Retina (tissue), 1 donor: ENCODE measurements at regions not wholly inside any gene's neighbourhood (a gene's known extent, or its start where the extent isn't known, plus 50 kb on each side); places are given as distances from the start of the nearest gene placed in this dataset.

Experiments
- DNase-seq: peaks from one replicate; pipeline ENCODE4 v3.0.0-alpha.2; 2016

DNA sequence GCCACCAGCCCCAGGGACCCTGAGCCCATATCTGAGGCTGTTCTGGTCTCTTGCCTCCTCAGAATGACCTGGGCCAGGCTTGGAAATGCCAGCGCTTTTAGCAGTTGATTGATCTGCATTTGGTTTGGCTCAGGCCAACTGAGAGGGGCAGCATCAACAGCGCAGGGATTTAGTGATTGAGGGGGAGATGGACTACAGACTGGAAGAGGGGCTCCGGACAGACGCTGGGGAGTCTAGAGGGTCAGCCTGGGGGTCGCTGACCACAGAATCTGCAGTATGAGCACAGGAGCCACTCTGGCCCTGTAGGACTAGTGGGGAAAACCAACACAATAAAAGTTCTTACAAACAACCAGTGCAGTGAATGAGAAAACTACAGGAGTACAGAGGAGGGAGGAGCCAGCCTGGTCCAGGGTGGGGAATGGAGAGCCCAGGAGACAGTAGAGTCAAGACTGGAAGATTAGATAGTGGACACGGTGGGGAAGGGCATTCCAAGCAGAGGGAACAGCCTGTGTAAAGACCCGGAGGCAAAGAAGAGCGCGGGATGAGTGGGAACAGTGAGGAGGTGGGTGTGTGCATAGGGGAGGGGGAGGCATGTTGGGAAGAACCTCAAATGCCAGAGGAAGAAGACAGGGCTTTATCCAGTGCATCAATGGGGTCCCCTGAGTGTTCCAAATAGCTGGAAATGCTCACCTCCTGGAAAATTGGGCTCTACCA is 128.9 kb downstream of the MRM1 start:
- DNase-seq: no peak

GRCh38 chr17:36730857-36731490 is 129.6 kb downstream of the MRM1 start:
- DNase-seq: no peak

DNA sequence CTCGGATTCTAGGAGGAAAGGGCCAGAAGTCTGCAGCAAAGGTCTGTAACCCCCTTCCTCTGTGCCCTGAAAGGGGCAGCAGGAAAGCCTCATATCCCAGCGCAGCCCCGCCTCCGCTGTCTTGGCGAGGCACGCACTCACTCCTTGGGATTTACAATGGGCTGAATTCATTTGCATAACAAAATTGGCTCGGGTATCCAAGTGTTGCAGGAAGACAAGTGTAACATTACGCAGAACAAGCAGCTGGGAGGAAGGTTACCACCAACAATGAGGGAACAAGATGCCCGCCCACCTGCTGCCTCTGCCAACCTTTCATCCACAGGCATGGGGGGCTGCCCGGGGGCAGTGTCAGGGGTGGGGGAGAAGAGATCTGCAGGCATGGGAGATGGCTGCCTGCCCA is 130.4 kb downstream of the MRM1 start:
- DNase-seq: no peak

DNA sequence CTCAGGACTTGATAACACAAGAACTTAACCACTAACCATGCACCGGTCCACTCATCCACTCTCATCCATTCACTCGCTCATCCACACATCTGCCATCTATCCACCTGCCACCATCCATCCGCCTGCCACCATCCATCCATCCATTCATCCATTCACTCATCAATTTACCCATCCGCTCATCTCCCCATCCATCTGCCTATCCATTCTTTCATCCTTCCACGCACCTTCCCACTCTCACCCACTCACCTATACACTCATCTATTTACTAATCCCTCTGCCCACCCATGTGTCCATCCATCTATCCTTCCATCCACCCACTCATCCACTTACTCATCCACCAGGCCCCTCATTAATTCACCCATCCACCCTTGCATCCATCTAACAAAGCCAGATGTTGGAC is 131.0 kb downstream of the MRM1 start:
- no peak for DNase-seq

- DNase-seq: no peak
Measured at GRCh38 chr17:36736201-36737156, 135.1 kb downstream of the MRM1 start.

GRCh38 chr17:36739208-36739607 is 137.8 kb downstream of the MRM1 start:
- DNase-seq: no peak

GRCh38 chr17:36740157-36740556 is 138.8 kb downstream of the MRM1 start:
- peak; percentile 84 for DNase-seq

DNA sequence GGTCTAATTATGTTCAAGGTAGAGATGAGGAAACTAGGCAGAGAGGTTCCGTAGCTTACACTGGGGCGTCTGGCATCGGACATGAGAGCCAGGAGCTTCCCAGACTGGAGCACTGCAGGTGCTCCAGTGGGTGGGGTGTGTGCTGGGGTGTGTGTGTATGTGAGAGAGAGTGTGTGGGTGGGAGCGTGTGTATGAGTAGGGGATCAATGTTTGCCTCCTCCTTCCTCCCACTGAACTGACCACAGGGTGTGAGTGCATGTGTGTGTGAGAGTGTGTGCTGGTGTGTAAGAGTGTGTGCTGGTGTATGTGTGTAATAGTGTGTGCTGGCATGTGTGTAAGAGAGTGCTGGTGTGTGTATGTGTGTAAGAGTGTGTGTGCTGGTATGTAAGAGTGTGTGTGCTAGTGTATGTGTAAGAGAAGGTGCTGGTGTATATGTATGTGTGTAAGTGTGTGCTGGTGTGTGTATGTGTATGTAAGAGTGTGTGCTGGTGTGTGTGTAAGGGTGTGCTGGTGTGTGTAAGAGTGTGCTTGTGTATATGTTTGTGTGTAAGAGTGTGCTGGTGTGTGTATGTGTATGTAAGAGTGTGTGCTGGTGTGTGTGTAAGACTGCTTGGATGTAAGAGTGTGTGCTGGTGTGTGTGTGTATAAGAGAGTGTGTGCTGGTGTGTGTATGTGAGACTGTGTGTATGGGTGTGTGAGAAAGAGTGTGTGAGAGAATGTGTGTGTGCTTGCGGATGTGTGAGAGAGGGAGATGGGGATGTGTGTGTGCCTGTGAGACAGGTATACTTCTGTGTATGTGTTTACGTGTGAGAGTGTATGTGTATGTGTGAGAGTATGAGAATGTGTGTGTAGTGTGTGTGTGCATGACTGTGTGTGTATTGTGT is 139.9 kb downstream of the MRM1 start:
- DNase-seq: no peak

DNA sequence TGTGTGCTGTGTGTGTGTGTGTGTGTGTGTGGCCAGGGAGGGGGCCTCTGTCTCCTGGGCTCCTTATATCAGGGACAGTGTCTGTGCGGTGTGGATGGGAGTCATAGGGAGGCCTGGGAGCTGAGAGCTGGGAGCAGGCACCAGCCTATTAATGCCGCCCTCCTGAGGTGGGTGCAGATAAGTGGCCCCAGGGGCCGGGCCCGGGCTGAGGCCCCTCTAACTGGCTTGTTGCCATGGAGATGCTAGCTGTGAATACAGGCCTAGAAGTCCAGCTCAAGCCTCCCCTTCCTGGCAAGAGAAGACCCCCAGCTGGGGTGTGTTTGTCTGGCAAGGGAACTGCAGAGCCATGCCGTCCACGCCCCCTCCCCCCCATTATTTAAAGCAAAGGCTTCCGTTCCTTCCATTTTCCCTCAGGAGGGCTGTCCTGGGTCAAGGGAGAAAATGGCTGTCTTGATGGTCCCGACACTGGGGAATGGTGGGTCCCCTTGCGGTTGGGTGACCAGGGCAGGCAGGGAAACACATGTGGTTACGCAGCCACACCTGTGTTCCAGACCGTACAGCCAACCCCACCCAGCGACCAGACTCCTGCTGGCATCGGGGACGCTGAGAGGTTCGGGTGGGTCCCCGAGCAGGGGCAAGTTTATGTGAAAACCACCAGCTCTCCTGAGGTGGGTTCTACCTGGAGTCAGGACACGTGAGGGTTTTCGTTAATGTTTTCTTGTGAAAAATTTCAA is 141.1 kb downstream of the MRM1 start:
- DNase-seq: peak; percentile 73

DNA sequence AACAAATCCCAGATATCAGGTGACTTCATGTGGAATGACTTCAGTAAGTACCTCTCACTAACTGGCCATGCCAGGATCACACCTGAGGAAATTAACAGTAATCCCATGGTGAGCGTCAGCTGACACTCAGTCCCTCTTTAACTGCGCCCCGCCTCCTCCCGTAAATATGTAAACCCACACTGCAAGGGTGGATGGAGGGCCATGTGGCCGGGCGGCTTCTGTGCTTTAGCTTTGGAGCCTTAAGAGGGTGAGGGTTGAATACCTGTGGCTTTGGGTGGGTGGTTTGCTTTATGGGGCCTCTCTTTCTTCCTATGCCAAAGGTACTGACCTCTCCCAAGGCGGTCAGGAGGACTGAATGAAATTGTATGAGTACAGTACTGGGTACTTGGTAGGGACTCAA is 141.7 kb downstream of the MRM1 start:
- DNase-seq: no peak

DNA sequence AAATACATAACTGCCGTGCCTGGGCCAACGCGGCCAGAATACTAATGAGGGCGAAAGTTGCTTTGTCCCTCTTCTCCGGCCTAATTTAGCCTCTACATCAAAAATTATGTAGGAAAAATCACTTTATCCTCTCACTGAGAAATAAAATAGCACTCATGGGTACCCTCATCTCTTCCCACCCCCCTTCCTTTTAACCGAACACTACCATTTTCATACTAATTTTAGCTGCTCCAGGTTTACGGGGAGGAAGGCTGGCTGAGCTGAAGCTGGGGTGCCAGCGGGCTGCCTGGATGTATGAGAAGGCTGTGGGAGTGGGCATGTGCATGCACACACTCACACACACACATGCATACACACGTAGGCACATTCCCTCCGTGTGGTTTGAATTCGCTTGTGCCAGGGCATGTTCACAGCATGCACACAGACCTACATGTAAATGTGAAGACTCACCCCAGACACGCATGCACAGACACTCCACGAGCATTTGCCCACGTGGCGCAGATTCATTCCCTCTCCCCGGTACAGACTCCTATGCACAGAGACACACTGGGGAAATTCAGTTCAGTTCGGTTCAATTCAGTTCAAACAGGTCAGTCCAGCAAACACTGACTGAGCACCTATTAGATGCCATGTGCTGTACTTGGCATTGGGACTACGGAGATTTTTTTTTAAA is 145.1 kb downstream of the MRM1 start:
- DNase-seq: no peak

- no peak for DNase-seq
Measured at GRCh38 chr17:36747861-36748260, 146.5 kb downstream of the MRM1 start.

GRCh38 chr17:36748272-36748671 is 146.9 kb downstream of the MRM1 start:
- DNase-seq: no peak

- DNase-seq: no peak
Measured at GRCh38 chr17:36749493-36749892, 148.1 kb downstream of the MRM1 start.

DNA sequence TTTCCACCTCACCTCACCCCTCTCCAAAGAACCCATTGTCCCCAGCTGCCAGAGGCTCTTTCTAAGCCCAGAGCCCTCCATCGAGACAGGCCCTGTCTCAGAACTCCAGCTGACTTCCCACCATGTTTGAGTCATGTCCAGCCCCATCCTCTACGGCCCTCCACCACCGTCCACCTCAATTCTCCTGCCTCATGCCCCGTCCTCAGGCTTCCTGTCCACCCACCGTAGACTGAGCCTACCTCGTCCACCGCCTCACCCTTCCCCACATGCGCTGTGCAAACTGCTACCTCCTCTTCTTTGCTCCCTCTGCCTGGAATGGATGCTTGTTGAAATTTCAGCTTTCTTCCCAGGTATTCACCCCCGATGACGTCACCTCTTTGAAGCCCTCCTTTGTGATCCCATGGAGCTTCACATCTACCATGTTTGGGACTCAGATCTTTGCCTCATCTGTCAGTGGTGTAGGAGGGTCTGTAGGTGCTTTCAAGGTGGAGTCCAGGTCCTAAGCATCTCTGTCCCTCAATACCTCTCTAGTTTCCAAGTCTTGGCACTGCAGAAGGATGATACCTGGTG is 149.0 kb downstream of the MRM1 start:
- DNase-seq: no peak

- no peak for DNase-seq
Measured at GRCh38 chr17:36752096-36752888, 150.9 kb downstream of the MRM1 start.

DNA sequence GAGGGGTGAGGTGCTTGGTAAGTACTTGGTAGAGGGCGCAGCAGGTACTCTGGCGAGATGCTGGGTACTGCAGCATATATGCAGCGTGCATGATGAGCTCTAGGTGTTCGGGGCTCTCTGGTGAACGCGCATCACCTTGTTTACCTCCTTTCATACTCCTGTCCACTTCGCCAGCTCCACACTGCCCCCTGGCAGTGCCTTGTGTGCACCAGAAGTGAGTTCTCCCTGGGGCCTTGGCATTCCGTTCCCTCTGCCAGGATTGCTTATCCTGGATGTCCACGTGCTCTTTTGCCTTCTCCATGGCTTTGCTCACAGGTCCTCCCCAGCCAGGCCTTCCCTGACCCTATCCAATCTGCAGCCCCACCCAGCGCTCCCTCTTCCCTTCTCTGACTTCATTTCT is 154.2 kb downstream of the MRM1 start:
- no peak for DNase-seq

GRCh38 chr17:36756695-36757094 is 155.3 kb downstream of the MRM1 start:
- no peak for DNase-seq

- DNase-seq: no peak
Measured at GRCh38 chr17:36760425-36760824, 159.0 kb downstream of the MRM1 start.
